ENCODE measurements at regions not wholly inside any gene's neighbourhood (a gene's known extent, or its start where the extent isn't known, plus 50 kb on each side); places are given as distances from the start of the nearest gene placed in this dataset.

DNA sequence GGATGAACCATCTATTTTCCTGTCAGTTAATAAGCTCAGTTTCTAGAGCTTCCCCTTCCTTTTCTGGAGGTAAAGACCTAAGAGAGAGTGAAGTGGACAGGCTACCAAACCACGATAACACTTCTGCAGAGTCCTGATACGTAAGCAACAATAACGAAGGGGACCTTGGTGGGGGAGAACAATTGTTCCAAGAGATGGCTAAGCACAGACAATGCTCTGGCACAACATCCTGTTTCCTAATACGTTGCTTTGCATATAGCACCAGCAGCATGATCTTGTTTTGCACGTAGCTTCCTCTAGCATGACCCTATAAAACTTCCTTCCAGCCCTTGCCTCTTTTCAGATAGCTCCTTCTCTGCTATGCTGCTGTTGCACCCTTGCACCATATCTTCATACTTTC lies 247.3 kb downstream of the RAD51AP2 start:
- peaks cover 5% of the 10 kb centered on the region for H3K4me1 ChIP-seq (ENCODE audit: control insufficient read depth, insufficient read depth, low read length)
- Mint-ChIP-seq H3K27me3 (ENCODE audit: insufficient read depth) (no peaks in the 10 kb centered on the region), H3K27ac (no peak overlapping the region), H3K4me1 (peaks cover 3% of the 10 kb centered on the region), H3K4me3 (no peak overlapping the region), H3K9me3 (no peaks in the 10 kb centered on the region), H3K36me3 (ENCODE audit: low read depth) (no peaks in the 10 kb centered on the region)
- no peak overlapping the region for H3K27ac ChIP-seq (ENCODE audit: low read depth, low read length)
- no peak for DNase-seq
- no peaks in the 10 kb centered on the region for H3K36me3 ChIP-seq (ENCODE audit: control insufficient read depth, insufficient read depth, low read length)
- WGBS, 2 experiments (ENCODE audit: insufficient coverage in 1 of 2, insufficient read length in 1 of 2), result 93 to 96% methylated on average over 4 to 5 of the region's 5 CpGs
- no peak overlapping the region for H3K4me3 ChIP-seq (ENCODE audit: low read length)
- TF ChIP-seq CTCF (conservative IDR thresholded peaks at IDR 0.05), result no peak
- H3K27me3 ChIP-seq (ENCODE audit: control insufficient read depth, insufficient read depth, low read length, poor library complexity, severe bottlenecking), result no peaks in the 10 kb centered on the region
- H3K9me3 ChIP-seq (ENCODE audit: control insufficient read depth, low read length), result peaks cover 4% of the 10 kb centered on the region
- no peak overlapping the region for H3K9ac ChIP-seq (ENCODE audit: extremely low read depth, low read length, poor library complexity, severe bottlenecking)

DNA sequence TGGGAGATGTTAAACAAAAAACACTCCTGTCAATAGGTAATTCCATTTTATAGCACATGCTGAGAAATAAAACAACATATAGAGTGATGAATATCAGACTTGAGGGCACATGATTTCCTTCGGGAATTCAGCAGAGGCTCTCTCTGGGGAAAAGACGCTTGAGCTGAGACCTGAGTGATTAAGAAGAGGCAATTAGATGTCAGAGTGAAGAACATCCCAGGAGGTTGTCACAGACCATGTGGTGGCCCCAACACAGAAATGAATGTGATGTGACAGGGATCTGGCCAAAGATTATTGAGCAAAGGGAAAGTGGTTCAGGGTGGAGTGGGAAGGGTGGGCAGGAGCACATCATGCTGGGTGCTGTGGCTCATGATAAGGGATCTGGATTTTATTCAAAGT lies 254.7 kb downstream of the RAD51AP2 start:
- H3K27me3 Mint-ChIP-seq (ENCODE audit: insufficient read depth), result no peaks in the 10 kb centered on the region
- Histone ChIP-seq H3K36me3 (ENCODE audit: control insufficient read depth, insufficient read depth, low read length) (no peaks in the 10 kb centered on the region), H3K9me3 (ENCODE audit: control insufficient read depth, low read length) (no peaks in the 10 kb centered on the region), H3K27me3 (ENCODE audit: control insufficient read depth, insufficient read depth, low read length, poor library complexity, severe bottlenecking) (no peaks in the 10 kb centered on the region), H3K4me1 (ENCODE audit: control insufficient read depth, insufficient read depth, low read length) (peaks cover 5% of the 10 kb centered on the region), H3K27ac (ENCODE audit: low read depth, low read length) (no peak overlapping the region), H3K9ac (ENCODE audit: extremely low read depth, low read length, poor library complexity, severe bottlenecking) (no peak overlapping the region), H3K4me3 (ENCODE audit: low read length) (no peak overlapping the region)
- peaks cover 2% of the 10 kb centered on the region for H3K4me1 Mint-ChIP-seq
- no peak for DNase-seq
- no peaks in the 10 kb centered on the region for H3K9me3 Mint-ChIP-seq
- WGBS, 2 experiments (ENCODE audit: insufficient coverage in 1 of 2, insufficient read length in 1 of 2), result 85 to 95% methylated on average over 2 of the region's 2 CpGs
- H3K36me3 Mint-ChIP-seq (ENCODE audit: low read depth), result no peaks in the 10 kb centered on the region
- H3K4me3 Mint-ChIP-seq, result no peak overlapping the region
- TF ChIP-seq CTCF (conservative IDR thresholded peaks at IDR 0.05), result no peak
- H3K27ac Mint-ChIP-seq, result no peak overlapping the region

DNA sequence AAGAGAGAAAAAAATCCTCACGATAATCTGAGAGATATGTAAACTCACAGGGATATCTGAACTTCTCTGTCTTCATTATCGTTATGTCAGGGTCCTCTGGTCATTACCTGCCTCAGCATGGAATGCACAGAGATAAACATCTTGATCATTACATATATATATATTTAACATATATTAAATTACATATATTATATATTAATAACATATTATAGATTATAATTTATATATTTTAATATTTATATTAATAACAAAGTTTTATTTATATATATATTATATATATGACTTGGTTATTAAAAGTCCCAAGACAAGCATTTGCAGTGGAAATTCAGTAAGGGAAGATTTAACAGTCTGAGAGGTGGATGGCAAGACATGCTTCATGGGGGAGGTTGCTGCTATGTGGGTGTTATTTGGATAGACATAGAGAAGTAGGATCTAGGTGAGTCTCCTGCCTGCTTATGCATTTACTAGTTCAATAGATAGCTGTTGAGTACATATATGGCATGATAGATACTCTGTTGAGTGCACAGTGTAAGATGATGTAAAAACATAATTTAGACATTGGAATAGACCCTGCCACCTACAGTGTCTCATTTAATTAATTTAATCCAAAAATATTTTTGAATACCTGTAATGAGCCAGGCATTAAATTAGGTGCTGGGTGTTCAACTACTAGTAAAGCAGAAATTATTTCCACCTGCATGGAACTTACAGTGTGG lies 255.2 kb downstream of the RAD51AP2 start:
- no peaks in the 10 kb centered on the region for H3K9me3 Mint-ChIP-seq
- H3K27ac ChIP-seq (ENCODE audit: low read depth, low read length), result no peak overlapping the region
- no peak overlapping the region for H3K4me3 Mint-ChIP-seq
- no peaks in the 10 kb centered on the region for H3K27me3 Mint-ChIP-seq (ENCODE audit: insufficient read depth)
- no peak for DNase-seq
- H3K4me1 Mint-ChIP-seq, result peaks cover 2% of the 10 kb centered on the region
- TF ChIP-seq CTCF (conservative IDR thresholded peaks at IDR 0.05), result no peak
- H3K4me1 ChIP-seq (ENCODE audit: control insufficient read depth, insufficient read depth, low read length), result peaks cover 4% of the 10 kb centered on the region
- H3K27me3 ChIP-seq (ENCODE audit: control insufficient read depth, insufficient read depth, low read length, poor library complexity, severe bottlenecking), result no peaks in the 10 kb centered on the region
- no peak overlapping the region for H3K9ac ChIP-seq (ENCODE audit: extremely low read depth, low read length, poor library complexity, severe bottlenecking)
- H3K27ac Mint-ChIP-seq, result no peak overlapping the region
- no peaks in the 10 kb centered on the region for H3K9me3 ChIP-seq (ENCODE audit: control insufficient read depth, low read length)
- H3K36me3 ChIP-seq (ENCODE audit: control insufficient read depth, insufficient read depth, low read length), result no peaks in the 10 kb centered on the region
- 95% methylated on average over 2 of the region's 2 CpGs; no CpG with 5 or more reads in 1 of the 2 experiments for WGBS, 2 experiments (ENCODE audit: insufficient coverage in 1 of 2, insufficient read length in 1 of 2)
- H3K36me3 Mint-ChIP-seq (ENCODE audit: low read depth), result no peaks in the 10 kb centered on the region
- H3K4me3 ChIP-seq (ENCODE audit: low read length), result no peak overlapping the region

Data from endodermal cell (in vitro differentiated cells).